ENCODE measurements at regions not wholly inside any gene's neighbourhood (a gene's known extent, or its start where the extent isn't known, plus 50 kb on each side); places are given as distances from the start of the nearest gene placed in this dataset.

DNA sequence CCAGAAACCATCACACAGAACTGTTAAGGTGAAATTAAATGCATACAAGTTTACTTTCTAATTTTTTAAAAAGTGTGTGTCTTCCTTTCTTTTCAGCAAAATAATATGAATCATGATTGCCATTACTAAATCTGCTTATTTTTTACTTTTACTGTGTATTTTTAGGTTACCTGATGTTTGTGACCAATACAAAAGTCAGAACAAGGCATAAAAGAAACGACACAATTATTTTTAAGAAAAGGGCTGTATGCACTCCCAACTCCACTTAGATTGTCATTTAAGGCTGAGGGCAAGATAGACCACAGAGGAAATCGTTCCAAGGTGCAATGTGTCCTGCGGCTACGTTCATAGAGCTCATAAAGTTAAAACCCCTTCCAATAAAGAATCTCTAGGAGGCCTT lies 797.0 kb downstream of the TDRD15 start:
- TF ChIP-seq, protein P1, sequence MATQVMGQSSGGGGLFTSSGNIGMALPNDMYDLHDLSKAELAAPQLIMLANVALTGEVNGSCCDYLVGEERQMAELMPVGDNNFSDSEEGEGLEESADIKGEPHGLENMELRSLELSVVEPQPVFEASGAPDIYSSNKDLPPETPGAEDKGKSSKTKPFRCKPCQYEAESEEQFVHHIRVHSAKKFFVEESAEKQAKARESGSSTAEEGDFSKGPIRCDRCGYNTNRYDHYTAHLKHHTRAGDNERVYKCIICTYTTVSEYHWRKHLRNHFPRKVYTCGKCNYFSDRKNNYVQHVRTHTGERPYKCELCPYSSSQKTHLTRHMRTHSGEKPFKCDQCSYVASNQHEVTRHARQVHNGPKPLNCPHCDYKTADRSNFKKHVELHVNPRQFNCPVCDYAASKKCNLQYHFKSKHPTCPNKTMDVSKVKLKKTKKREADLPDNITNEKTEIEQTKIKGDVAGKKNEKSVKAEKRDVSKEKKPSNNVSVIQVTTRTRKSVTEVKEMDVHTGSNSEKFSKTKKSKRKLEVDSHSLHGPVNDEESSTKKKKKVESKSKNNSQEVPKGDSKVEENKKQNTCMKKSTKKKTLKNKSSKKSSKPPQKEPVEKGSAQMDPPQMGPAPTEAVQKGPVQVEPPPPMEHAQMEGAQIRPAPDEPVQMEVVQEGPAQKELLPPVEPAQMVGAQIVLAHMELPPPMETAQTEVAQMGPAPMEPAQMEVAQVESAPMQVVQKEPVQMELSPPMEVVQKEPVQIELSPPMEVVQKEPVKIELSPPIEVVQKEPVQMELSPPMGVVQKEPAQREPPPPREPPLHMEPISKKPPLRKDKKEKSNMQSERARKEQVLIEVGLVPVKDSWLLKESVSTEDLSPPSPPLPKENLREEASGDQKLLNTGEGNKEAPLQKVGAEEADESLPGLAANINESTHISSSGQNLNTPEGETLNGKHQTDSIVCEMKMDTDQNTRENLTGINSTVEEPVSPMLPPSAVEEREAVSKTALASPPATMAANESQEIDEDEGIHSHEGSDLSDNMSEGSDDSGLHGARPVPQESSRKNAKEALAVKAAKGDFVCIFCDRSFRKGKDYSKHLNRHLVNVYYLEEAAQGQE (IDR thresholded peaks at IDR 0.05; ENCODE audit: insufficient read depth in 1 of 2, low read depth in 2 of 2, low read length in 2 of 2) = no peak
- no peak for TF ChIP-seq TAF1 (IDR thresholded peaks at IDR 0.05; ENCODE audit: borderline replicate concordance, insufficient read depth, low read length)
- no peak for TF ChIP-seq POLR2AphosphoS5 (IDR thresholded peaks at IDR 0.05; ENCODE audit: low read depth, low read length)

Data from PFSK-1 (cell line).